ENCODE measurements at regions not wholly inside any gene's neighbourhood (a gene's known extent, or its start where the extent isn't known, plus 50 kb on each side); places are given as distances from the start of the nearest gene placed in this dataset.

DNA sequence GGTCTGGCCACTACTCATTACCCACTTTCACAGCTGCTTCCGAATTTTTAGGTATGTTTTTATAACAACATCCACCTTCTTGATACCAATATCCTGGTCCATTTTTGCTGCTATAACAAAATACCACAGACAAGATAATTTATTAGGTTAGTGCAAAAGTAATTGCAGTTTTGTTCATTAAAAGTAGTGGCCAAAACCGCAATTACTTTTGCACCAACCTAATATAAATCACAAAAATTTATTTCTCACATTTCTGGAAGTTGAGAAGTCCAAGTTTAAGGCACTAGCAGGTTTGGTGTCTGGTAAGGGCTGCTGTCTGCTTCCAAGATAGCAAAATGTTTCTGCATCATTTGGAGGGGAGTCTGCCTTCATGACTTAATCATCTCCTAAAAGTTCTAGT is 624.7 kb upstream of the ALCAM start:
- H3K4me3 ChIP-seq (ENCODE audit: low read depth, low read length) = no peak overlapping the region
- ChIA-PET POLR2A (no interaction called here), CTCF (interaction anchor here (0.6 kb wide), 1 partner anchor 14 kb away, joined by 3 read pairs; no protein-coding TSS in a partner anchor)
- H3K36me3 ChIP-seq (ENCODE audit: control insufficient read depth, insufficient read depth, low read length) = no peaks in the 10 kb centered on the region
- no peaks in the 10 kb centered on the region for H3K27me3 ChIP-seq (ENCODE audit: control insufficient read depth, insufficient read depth, low read length)
- no peak for DNase-seq (ENCODE audit: low read depth)
- TF ChIP-seq, protein P1, sequence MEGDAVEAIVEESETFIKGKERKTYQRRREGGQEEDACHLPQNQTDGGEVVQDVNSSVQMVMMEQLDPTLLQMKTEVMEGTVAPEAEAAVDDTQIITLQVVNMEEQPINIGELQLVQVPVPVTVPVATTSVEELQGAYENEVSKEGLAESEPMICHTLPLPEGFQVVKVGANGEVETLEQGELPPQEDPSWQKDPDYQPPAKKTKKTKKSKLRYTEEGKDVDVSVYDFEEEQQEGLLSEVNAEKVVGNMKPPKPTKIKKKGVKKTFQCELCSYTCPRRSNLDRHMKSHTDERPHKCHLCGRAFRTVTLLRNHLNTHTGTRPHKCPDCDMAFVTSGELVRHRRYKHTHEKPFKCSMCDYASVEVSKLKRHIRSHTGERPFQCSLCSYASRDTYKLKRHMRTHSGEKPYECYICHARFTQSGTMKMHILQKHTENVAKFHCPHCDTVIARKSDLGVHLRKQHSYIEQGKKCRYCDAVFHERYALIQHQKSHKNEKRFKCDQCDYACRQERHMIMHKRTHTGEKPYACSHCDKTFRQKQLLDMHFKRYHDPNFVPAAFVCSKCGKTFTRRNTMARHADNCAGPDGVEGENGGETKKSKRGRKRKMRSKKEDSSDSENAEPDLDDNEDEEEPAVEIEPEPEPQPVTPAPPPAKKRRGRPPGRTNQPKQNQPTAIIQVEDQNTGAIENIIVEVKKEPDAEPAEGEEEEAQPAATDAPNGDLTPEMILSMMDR (IDR thresholded peaks at IDR 0.05; ENCODE audit: insufficient read depth, low read depth, low read length) = no peak

DNA sequence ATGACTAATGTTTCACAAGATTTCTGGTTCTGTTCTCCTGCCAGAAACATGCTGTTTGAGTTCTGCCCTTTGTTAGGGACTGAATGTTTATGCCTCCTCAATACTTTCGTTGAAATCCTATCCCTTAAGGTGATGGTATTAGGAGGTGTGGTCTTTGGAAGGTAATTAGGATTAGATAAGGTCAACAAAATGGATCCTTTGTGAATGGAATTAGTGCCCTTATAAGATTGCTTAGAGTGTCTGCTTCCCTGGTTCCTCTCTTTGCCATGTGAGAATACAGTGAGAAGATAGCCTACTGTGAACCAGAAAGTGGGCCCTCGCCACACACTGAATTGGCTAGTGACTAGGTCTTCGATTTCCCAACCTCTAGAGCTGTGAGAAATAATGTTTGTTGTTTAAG is 621.4 kb upstream of the ALCAM start:
- CTCF ChIA-PET = no interaction called here
- POLR2A ChIA-PET = no interaction called here
- H3K36me3 ChIP-seq (ENCODE audit: control insufficient read depth, insufficient read depth, low read length) = no peaks in the 10 kb centered on the region
- H3K27me3 ChIP-seq (ENCODE audit: control insufficient read depth, insufficient read depth, low read length) = no peaks in the 10 kb centered on the region
- no peak overlapping the region for H3K4me3 ChIP-seq (ENCODE audit: low read depth, low read length)
- no peak for DNase-seq (ENCODE audit: low read depth)
- TF ChIP-seq, protein P1 (IDR thresholded peaks at IDR 0.05; ENCODE audit: insufficient read depth, low read depth, low read length) = no peak

DNA sequence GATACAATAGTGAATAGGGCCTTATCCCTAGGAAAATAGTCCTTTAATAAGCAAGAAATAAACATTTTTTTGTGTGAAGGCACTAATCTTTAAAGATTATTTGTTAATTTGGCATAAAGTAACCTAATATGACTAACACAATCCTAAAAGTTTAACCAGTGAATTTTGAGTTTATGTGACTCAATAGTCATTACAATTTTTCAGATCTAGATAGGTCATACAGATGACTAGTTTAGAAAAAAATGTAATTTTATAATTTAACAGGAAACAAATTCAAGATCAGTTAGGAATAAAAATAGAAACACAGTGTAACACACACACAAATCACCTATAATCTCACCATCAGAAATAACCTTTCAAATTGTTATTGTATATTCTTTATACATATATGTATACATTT is 620.7 kb upstream of the ALCAM start:
- TF ChIP-seq, protein P1 (IDR thresholded peaks at IDR 0.05; ENCODE audit: insufficient read depth, low read depth, low read length) = no peak
- DNase-seq (ENCODE audit: low read depth) = no peak
- ChIA-PET POLR2A (no interaction called here), CTCF (no interaction called here)
- Histone ChIP-seq H3K36me3 (ENCODE audit: control insufficient read depth, insufficient read depth, low read length) (no peaks in the 10 kb centered on the region), H3K27me3 (ENCODE audit: control insufficient read depth, insufficient read depth, low read length) (no peaks in the 10 kb centered on the region), H3K4me3 (ENCODE audit: low read depth, low read length) (no peak overlapping the region)

DNA sequence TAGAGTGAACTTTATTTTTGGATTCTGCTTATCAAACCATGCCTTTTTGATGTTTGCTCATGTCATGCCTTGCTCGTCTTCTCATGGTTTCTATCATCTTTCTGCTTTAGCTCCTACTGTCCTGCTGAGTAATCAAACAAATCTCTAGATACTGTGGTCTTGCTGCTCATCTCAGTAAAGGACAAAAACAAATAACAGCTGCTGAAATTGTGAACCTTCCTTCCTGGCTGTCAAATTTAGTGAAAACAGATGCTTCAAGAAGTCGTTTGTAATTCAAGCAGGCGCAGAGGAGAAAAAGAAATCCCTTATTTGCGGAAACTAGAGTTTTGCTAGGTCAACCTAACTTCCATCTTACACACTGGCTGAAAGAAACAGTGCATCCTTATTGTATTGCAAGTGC is 616.1 kb upstream of the ALCAM start:
- CTCF ChIA-PET = no interaction called here
- H3K27me3 ChIP-seq (ENCODE audit: control insufficient read depth, insufficient read depth, low read length) = no peaks in the 10 kb centered on the region
- POLR2A ChIA-PET = no interaction called here
- no peak overlapping the region for H3K4me3 ChIP-seq (ENCODE audit: low read depth, low read length)
- TF ChIP-seq, protein P1 (IDR thresholded peaks at IDR 0.05; ENCODE audit: insufficient read depth, low read depth, low read length) = no peak
- no peak for DNase-seq (ENCODE audit: low read depth)
- H3K36me3 ChIP-seq (ENCODE audit: control insufficient read depth, insufficient read depth, low read length) = no peaks in the 10 kb centered on the region

DNA sequence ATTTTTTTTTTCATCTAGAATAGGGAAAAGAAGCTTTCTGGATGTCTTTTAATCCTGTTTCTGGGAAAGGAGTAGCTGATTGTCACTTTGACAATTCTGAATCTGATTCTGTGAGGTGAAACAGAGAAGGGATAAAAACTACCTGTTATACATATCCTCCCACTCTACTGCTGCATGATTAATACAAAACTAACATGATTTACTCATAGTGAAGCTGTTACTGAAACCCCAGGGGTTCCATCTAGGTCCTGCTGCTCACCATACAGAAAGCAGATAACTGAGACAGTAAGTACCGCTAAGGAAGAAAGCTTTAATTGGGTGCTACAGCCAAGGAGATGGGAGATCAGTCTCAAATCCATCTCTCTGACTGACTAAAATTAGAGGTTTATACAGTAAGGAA is 610.9 kb upstream of the ALCAM start:
- ChIA-PET POLR2A (no interaction called here), CTCF (no interaction called here)
- TF ChIP-seq, protein P1 (IDR thresholded peaks at IDR 0.05; ENCODE audit: insufficient read depth, low read depth, low read length) = no peak

More for the DNA sequence above, 610.9 kb upstream of the ALCAM start:
- H3K36me3 ChIP-seq (ENCODE audit: control insufficient read depth, insufficient read depth, low read length) = no peaks in the 10 kb centered on the region
- DNase-seq (ENCODE audit: low read depth) = no peak
- H3K4me3 ChIP-seq (ENCODE audit: low read depth, low read length) = no peak overlapping the region
- H3K27me3 ChIP-seq (ENCODE audit: control insufficient read depth, insufficient read depth, low read length) = no peaks in the 10 kb centered on the region

Data from BJ (cell line).